MCF 10A (cell line): ENCODE measurements at regions not wholly inside any gene's neighbourhood (a gene's known extent, or its start where the extent isn't known, plus 50 kb on each side); places are given as distances from the start of the nearest gene placed in this dataset.

ENCODE experiments used
- BruUV-seq: library from RNA; stranded (reverse); fragments of 400-500 nt; replicated peaks from 2 replicates; lab custom pipeline; 2021; lab: Mats Ljungman, UMichigan
- CTCF ChIA-PET: fragments of 300-600 bp; sonication (Branson Sonifier 250); formaldehyde crosslinking; extraction: SDS; loops from one replicate; lab custom pipeline; 2021; ENCODE audit warnings: antibody characterized with exemption, inconsistent platforms; lab: Yijun Ruan, JAX
- POLR2A ChIA-PET: fragments of 300-600, 350-650 bp; sonication (Branson Sonifier 250); formaldehyde crosslinking; extraction: SDS; loops from one replicate; lab custom pipeline; 2020; ENCODE audit warnings: antibody characterized with exemption, inconsistent platforms; lab: Yijun Ruan, JAX
- DNase-seq: peaks from one replicate; pipeline ENCODE4 v3.0.0-alpha.2; 2018; ENCODE audit not compliant: unreplicated experiment
- H3K27ac Mint-ChIP-seq: one replicate; pipeline ENCODE4 v1.8.0; 2022; ENCODE audit warnings: mild to moderate bottlenecking, low read depth, mixed read lengths; ENCODE audit not compliant: unreplicated experiment
- H3K27me3 Mint-ChIP-seq: one replicate; pipeline ENCODE4 v1.8.0; 2022; ENCODE audit warnings: mixed read lengths; ENCODE audit not compliant: insufficient read depth, unreplicated experiment
- H3K36me3 Mint-ChIP-seq: one replicate; pipeline ENCODE4 v1.8.0; 2022; ENCODE audit warnings: mild to moderate bottlenecking, moderate library complexity, mixed read lengths; ENCODE audit not compliant: insufficient read depth, unreplicated experiment
- H3K4me1 Mint-ChIP-seq: one replicate; pipeline ENCODE4 v1.8.0; 2022; ENCODE audit warnings: mixed read lengths; ENCODE audit not compliant: insufficient read depth, unreplicated experiment
- H3K4me3 Mint-ChIP-seq: one replicate; pipeline ENCODE4 v1.8.0; 2022; ENCODE audit warnings: mild to moderate bottlenecking, moderate library complexity, mixed read lengths; ENCODE audit not compliant: unreplicated experiment
- H3K9me3 Mint-ChIP-seq: one replicate; pipeline ENCODE4 v1.8.0; 2022; ENCODE audit warnings: mixed read lengths; ENCODE audit not compliant: unreplicated experiment
- intact Hi-C: fragments of 100-400 bp; cut with micrococcal nuclease; formaldehyde crosslinking; loops from 2 replicates; pipeline ENCODE4 v1.14.1; 2022
- TF ChIP-seq, protein P1 (sequence below): fragments of 200-600 bp; IDR thresholded peaks from one replicate; pipeline ENCODE4 v1.8.0; 2022; ENCODE audit warnings: antibody characterized with exemption, mild to moderate bottlenecking; ENCODE audit not compliant: unreplicated experiment

DNA sequence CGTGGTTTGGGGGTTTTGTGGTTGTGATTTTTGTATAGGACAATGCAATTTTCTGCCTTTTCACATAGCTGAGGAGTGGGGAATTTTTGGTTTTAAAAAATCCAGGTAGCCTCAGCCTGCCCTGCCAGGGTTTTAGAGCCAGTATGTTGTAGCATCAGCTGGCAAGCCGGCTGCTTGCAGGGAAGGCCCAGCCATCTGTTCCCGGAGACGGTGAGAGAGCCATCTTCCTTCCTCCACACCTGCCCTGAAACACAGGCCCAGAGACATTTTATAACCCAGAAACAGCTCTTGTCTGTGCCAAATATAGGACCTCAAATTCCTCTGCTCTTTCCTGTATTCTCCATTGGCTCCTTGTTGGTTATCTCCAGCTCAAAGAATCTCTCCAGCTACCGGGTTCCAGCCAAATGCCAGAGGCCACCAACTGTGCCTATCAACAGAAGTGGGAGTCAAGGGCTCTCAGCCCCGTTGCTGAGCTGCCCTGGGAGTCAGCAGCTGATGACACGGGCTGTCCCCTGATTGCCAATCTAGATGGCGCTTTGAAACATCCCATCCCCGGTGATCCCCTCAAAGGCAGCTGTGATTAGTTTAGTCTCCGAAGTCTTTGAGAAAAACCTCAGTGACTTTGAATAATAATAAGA, 595.2 kb downstream of the MID1IP1 start:
- ChIA-PET CTCF (interaction anchor here (0.5 to 0.6 kb wide), 2 partner anchors 912 to 1176 kb away, joined by 3 read pairs; no protein-coding TSS in a partner anchor), POLR2A (no interaction called here)
- BruUV-seq: no TSS peak
- intact Hi-C loops: no loop called here
- H3K27me3 Mint-ChIP-seq: peaks cover 79% of the 10 kb centered on the region
- no peak for DNase-seq
- no peak overlapping the region for H3K27ac Mint-ChIP-seq
- no peaks in the 10 kb centered on the region for H3K4me1 Mint-ChIP-seq
- TF ChIP-seq, protein P1, sequence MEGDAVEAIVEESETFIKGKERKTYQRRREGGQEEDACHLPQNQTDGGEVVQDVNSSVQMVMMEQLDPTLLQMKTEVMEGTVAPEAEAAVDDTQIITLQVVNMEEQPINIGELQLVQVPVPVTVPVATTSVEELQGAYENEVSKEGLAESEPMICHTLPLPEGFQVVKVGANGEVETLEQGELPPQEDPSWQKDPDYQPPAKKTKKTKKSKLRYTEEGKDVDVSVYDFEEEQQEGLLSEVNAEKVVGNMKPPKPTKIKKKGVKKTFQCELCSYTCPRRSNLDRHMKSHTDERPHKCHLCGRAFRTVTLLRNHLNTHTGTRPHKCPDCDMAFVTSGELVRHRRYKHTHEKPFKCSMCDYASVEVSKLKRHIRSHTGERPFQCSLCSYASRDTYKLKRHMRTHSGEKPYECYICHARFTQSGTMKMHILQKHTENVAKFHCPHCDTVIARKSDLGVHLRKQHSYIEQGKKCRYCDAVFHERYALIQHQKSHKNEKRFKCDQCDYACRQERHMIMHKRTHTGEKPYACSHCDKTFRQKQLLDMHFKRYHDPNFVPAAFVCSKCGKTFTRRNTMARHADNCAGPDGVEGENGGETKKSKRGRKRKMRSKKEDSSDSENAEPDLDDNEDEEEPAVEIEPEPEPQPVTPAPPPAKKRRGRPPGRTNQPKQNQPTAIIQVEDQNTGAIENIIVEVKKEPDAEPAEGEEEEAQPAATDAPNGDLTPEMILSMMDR: no peak
- no peaks in the 10 kb centered on the region for H3K9me3 Mint-ChIP-seq
- H3K36me3 Mint-ChIP-seq: no peaks in the 10 kb centered on the region
- no peak overlapping the region for H3K4me3 Mint-ChIP-seq

DNA sequence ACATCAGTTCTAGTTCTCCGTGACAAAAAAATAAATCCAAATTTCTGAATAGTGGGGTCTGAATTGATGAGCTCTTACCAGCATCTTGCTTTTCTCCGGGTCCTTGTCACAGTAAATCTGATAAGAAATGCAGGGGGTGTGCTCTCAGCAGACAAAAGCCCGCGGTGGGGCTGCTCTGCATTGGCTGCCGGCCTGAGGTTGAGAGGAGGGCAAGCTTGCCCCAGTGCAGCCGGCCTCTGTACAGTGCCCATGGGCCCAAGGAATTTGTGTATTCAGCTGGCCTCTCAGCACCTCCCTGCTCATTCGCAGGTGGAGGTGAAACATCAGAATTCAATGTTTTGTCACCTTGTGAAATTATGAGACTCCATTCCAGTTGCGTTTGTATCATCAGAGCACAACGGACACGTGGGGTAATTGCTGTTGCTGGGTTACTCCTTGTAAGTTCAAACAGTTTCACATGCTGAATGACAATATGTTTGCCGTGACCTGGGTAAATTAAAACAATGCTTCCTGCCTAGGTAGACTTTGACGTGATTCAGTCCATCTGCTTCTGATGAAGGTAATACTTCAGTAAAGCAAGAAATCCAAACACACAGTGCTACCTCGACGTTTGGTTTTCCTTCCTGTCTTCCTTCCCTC, 596.4 kb downstream of the MID1IP1 start:
- Mint-ChIP-seq H3K4me1 (no peaks in the 10 kb centered on the region), H3K4me3 (no peak overlapping the region), H3K9me3 (no peaks in the 10 kb centered on the region), H3K27me3 (peaks cover 75% of the 10 kb centered on the region), H3K27ac (no peak overlapping the region), H3K36me3 (no peaks in the 10 kb centered on the region)
- POLR2A ChIA-PET: interaction anchor here (0.9 kb wide), 1 partner anchor 35 kb away, joined by 3 read pairs; no protein-coding TSS in a partner anchor
- intact Hi-C loops: no loop called here
- DNase-seq: no peak
- CTCF ChIA-PET: interaction anchor here (0.6 kb wide), 1 partner anchor 8 kb away, joined by 3 read pairs; no protein-coding TSS in a partner anchor
- TF ChIP-seq, protein P1: no peak
- BruUV-seq: no TSS peak

DNA sequence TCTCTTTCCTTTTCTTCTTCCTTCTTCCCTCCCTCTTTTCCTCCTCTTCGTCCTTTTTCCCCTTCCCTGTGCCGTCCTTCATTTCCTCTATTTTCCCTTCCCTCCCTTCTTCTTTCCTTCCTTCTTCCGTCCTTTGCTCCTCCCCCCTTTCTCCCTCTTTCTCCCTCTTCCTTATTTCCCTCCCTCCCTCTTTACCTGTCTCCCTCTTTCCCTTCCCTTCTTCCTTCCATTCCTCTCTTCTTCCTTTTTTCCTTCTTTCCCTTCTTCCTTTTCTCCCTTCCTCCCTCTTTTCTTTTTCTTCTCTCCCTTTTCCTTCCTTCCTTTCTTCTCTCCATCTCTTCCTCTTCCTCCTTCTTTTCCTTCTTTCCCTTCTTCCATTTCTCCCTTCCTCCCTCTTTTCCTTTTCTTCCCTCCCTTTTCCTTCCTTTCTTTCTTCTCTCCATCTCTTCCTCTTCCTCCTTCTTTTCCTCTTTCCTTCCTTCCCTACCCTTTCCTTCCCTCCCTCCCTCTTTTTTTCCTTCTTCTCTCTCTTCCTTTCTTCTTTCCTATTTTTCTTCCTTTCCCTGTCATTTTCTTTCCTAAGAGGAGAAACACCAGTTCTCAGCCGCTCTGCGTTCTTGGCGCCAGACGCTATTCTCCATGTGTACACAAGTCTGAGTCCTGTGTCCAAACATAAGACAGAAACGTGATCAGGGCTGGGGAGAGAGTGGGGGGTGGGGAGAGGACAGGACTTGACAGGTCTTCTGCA, 597.1 kb downstream of the MID1IP1 start:
- Mint-ChIP-seq H3K27me3 (peaks cover 75% of the 10 kb centered on the region), H3K9me3 (no peaks in the 10 kb centered on the region), H3K36me3 (no peaks in the 10 kb centered on the region), H3K4me1 (no peaks in the 10 kb centered on the region), H3K4me3 (no peak overlapping the region), H3K27ac (no peak overlapping the region)
- BruUV-seq: no TSS peak
- ChIA-PET POLR2A (no interaction called here), CTCF (no interaction called here)
- DNase-seq: no peak
- TF ChIP-seq, protein P1: no peak
- intact Hi-C loops: no loop called here

DNA sequence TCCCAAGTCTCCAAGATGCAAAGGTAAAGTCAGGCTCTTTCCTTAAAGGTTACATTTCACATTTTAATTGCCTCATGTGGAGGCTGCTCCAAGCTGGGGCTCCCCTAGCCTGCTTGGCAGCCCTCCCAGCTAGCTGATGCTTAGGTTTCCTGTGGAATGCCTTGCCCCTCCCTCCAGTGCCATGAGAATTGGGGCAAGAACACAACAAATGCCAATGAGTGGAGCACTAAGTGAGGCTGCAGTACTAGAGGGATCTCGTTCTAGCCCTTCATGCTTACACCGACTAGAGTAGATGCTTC, 597.7 kb downstream of the MID1IP1 start:
- ChIA-PET POLR2A (no interaction called here), CTCF (no interaction called here)
- no TSS peak for BruUV-seq
- intact Hi-C loops: no loop called here
- no peaks in the 10 kb centered on the region for H3K36me3 Mint-ChIP-seq
- no peaks in the 10 kb centered on the region for H3K4me1 Mint-ChIP-seq
- no peak overlapping the region for H3K27ac Mint-ChIP-seq
- H3K27me3 Mint-ChIP-seq: peaks cover 71% of the 10 kb centered on the region
- TF ChIP-seq, protein P1: no peak
- peak; percentile 5 for DNase-seq
- H3K4me3 Mint-ChIP-seq: no peak overlapping the region
- no peaks in the 10 kb centered on the region for H3K9me3 Mint-ChIP-seq
